GM21529 (cell line): ENCODE measurements at regions not wholly inside any gene's neighbourhood (a gene's known extent, or its start where the extent isn't known, plus 50 kb on each side); places are given as distances from the start of the nearest gene placed in this dataset.

Source experiments
- ATAC-seq: cut with Tn5 transposase; IDR thresholded peaks from one replicate; pipeline ENCODE4 v1.9.1; 2021; ENCODE audit not compliant: unreplicated experiment

DNA sequence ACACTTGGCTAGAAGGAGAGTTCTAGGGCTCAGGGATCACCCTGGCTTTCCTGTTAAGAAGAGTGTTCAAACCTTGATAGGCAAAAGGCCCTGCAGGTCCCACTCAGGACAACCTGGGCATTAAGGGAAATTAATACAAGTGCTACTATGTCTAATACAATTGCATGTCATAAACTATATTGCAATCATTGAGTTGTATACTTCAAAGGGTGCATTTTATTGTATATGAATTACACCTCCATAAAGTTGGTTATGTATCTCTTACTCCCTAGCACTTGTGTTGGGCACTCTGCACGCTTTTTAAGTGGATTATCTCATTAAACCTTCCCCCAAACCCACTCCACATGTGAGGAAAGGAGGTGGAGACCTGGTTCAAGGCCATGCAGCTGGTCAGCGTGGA, 172.1 kb upstream of the GLI2 start:
- ATAC-seq, result no peak

DNA sequence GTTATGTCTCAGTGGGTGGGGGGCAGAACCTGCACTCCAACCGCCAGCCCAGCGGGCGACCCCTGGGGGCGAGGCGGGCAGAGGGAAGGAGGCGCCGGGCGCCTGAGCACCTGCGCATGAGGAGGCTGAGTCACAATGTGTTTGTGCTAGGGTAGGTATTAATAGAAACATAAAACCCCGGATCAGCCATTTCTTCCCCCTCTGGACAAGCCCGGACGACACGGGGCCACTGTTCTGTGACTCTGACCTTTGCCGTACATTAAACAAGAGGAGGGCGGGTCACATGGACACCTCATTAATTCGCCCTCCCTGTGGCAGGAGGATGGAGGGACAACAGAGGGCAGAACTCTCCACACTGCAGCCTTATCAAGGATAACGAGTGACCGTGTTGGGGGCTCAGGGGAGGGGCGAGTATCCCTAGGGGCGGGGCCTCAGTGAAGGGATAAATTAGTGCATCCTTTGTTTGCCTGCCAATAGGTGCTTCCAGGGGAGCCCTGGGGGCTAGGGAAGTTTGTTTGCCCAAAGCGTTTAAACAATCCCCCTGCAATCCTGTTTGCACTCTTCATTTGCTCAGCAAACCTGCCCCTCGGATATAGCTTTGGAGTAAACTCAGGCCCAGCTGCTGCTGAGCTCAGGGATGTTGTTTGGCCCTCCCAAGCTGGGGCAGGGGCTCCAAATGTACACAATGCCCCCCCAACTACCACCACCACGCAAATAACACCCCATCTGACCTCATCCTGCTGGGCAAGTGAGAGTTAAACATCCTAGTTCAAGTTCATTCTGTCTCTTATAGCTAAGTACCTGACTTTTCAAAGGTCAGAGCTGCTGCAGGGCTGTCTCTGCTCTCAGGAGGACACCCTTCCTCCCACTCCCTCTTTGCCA, 171.2 kb upstream of the GLI2 start:
- no peak for ATAC-seq

DNA sequence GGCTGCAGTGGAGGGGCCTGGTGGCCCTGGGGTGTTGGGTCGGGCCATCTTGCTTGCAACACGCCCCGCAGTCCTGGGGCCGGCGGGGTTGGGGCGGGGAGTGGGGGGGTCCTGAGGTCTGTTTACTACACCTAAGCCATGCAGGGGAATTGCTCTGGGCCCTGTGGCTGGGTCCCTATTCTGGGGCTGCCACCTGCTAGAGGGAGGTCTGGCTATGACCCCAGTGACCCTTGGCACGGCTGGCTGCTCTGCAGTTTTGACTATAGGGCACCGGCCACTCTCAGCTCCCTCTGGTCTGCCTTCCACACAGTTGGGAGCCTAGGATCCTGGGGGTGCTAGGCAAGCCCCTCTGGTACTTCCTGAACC, 170.6 kb upstream of the GLI2 start:
- no peak for ATAC-seq

DNA sequence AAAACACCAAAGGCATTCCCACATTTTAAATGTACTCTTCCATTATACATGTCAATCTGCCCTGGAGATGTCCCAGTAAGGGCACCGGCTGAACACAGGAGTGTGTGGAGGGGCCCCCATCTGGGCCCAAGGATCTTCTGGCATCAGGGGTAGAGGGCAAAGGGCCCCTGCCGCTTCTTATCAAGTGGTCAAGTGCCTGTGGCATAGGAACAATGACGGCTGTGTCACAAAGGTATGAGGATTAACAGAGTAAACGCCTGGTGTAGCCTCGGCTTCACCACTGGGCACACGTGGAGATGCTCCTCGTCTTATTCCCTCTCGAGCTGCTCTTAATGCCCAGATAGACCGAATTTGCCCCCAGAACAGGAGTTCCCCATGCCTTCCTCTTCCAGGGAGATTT, 169.7 kb upstream of the GLI2 start:
- no peak for ATAC-seq

DNA sequence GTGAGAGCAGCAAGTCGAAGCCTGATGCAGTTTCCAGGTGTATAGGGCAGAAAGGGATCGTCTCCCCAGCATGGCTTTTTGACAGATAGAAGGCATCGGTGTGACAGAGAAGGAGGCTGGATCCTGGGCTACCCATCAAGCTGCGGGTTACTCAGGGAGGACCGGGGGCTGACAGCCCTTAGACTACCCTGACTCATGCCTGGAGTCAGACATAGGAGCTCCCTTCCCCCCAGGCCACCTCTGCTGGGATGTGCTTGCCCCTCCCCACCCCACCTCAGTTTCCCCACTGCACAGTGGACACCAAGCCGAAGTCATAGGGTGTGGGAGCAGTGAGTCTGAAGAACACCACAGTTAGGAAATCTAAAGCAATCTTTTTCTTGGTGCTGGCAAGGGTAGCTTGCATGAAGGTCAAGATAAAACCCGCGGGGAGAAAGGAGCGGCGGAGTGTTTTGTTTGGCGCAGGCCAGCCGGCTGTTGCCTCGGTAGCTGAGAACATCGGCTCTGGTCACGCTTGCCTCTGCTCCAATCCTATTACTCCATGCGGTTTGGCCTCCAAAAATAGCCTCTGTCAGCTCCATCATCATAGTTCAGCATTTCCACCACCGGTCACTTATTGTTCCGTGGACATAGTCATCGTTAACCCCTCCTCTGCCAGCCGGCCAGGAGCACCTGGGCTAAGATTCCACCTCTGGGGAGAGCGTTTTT, 169.2 kb upstream of the GLI2 start:
- ATAC-seq, result no peak

DNA sequence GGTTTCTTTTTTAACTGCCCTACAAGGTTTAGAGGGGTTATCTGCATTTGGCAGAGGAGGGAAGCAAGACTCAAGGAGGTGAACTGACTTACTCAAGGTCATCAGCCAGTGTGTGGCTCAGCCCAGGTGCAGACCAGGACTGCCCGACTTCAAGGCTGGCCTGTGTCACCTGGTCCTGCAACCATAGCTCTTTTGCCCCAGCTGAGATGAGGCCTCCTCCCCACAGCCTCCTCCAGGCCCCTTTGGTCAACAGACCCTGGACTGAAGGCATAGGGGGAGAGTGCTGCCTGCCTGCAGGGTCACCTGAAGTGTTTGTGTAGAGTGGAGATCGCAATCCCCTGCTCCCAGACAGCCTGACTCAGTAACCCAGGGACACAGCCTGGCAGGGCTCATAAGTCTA, 168.5 kb upstream of the GLI2 start:
- no peak for ATAC-seq

DNA sequence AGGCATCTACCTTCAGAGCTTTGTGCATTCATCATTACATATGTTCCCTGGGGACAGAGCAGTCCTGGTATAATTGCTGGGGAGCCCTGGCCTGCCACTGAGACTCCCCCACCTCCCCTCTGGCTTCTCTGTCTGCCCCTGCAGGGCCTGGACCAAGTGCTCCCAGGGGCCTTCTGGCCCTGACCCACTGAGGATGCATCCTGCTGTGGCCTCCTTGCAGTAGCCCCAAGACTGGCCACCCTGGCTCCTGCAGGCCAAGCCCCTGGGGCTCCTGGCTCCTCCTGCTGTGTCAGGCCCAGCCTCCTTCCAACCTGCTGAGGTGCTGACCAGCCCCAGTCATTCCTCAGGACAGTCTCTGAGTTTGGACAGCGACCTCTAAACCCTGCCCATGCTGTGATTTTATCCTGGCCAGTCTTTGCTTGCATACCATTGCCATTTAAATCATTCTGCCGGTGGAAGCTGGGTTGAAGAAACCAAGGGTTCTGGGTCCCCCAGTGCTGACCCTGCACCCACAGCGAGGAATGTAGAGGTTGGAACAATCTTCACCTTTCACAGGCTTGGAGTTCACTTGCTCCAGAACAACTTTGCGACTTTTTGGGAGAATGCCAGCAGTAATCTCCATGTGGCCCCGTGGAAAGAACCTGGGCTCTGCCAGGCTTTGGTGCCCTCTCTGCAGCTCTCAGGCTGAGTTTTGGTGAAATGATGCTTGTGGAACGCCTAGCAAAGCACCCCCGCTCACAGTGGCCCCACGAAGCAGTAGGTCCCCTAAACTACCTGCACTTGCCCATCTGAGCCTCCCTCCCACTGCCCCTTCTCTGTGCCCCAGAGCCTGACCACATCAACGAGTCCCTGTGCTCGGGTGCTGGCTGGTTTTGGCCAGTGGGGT, 167.3 kb upstream of the GLI2 start:
- no peak for ATAC-seq

DNA sequence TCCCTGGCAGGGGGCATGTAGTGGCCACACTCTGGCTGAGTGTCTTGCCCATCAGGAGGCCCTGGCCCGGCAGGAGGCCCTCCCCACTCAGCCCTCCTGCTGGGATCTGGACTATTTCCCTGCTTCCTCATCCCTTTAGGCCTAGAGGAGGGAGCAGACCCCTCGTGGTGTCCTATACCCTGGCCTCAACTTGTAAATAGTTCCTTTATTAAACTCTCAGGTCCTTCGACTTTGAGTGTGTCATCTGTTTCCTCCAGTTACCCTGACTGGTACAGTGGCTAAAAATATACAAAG, 166.7 kb upstream of the GLI2 start:
- no peak for ATAC-seq

DNA sequence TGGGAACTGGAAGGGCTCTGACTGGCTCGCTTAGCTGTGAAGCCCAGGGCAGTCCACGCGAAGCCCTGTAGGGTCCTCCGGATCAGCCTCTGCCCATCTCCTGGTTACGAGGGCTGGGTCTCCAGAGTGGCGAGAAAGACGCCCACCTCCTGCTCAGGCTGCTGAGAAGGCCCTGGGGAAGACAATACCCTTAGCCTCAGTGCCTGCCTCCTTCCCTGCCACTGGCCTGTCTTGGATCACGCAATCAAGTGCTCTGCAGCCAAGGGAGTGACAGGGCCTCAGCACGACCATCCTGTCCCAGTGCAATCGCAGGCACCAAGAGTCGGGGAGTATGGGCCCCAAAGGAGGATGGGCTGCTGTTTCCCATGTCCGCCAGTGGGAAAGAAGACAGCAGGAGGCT, 165.7 kb upstream of the GLI2 start:
- no peak for ATAC-seq

DNA sequence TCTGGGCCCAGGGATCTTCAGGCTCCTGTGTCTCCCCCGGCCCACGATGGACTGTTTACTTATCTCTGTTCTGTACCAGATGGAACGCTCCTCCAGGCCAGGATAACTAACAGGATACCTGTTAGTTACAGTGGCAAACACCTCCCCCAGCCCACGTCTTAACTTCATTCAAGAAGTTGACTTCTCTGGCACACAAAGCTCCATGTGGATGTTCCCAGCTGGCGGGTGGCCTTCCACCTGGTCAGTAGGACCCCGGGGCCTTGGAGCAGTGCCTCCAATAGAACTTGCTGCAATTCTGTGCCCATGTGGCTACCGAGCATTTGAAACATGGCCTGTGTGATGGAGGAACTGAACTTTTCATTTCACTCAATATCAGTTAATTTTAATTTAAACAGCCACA, 165.1 kb upstream of the GLI2 start:
- no peak for ATAC-seq

DNA sequence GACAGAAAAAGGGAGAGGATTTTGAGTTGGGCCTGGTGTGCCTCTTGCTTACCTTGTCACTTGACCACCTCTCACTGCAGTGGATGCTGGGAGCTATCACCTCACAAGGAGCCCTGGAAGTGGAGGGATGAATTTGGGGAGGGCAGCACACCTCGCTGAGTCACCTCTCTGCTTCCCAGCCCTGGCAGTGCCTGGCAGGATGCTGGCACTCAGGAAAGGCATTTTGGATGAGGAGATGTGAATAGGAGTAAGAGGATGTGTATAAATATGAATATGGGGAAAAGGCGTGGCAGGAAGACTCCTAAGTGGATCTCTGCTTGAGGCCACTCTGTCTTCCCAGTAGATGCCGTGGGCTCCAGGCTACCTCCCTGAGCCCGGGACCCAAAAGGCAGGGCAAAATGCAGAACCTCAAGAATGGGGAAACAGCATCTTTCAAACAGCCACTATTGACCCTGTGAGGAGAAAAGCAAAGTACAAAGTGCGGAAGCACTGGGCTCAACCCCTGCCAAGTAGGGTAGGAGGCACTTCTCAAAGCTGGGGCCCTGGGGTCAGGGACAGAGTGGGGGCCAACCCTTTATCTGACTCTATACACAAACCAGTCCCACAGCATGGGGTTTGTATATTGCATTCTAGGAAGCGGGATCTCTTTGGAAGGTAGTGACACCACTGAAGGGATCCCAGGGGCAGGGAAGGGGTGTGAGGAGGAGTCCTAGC, 164.5 kb upstream of the GLI2 start:
- no peak for ATAC-seq

DNA sequence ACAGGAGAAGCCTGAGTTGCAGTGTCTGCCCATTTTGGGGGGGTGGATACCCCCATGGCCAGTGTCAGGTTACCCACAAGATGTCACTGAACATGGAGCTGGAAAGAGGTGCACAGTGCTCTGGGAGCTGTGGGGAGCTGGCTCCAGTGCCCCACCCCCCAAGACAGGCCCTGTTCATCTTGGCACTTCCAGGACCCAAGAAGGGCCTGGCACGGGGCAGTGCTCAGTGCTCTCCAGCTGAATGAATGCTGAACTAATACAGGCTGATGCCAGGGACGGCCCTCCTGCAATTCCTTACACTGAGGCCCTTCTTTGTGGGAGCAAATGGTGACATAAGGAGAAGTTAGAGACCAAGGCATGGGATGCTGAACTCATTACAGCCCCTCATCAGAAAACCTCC, 163.4 kb upstream of the GLI2 start:
- ATAC-seq, result no peak

DNA sequence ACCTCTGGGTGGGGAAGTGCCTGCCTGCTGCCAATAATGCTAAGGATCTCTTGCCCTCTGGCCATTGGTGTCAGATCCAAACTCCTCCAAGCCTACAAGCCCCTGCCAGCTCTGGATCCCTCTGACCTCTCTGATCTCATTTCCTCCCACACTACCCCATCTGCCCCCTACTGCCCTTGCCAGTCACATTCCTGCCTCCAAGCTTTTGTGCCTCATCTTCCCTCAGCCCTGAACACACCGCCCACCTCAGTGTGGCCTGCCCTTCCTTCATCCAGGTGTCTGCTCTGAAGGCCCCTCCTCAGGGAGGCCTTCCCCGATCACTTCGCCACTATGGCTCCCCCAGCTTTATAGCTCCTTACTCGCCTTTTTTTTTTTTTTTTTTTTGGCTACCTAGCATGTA, 161.0 kb upstream of the GLI2 start:
- no peak for ATAC-seq

DNA sequence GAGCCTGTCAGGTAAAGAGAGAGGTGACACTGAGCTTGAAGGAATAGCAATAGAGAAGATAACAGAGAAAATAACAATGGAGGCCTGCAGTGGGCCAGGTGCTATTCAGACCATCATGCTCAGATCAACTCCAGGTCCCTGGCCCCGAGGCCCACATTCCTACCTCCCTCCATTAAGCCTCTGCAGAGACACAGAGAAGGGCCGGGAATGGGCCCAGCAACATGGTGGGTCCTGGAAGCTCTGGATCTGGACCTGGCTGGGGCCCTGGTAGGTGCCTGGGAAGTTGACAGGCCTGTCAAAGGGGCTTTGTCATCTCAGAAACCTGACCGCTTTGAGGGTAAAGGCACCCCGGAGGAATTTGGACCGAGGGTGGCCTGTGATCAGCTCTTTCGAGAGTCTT, 159.7 kb upstream of the GLI2 start:
- ATAC-seq, result no peak

DNA sequence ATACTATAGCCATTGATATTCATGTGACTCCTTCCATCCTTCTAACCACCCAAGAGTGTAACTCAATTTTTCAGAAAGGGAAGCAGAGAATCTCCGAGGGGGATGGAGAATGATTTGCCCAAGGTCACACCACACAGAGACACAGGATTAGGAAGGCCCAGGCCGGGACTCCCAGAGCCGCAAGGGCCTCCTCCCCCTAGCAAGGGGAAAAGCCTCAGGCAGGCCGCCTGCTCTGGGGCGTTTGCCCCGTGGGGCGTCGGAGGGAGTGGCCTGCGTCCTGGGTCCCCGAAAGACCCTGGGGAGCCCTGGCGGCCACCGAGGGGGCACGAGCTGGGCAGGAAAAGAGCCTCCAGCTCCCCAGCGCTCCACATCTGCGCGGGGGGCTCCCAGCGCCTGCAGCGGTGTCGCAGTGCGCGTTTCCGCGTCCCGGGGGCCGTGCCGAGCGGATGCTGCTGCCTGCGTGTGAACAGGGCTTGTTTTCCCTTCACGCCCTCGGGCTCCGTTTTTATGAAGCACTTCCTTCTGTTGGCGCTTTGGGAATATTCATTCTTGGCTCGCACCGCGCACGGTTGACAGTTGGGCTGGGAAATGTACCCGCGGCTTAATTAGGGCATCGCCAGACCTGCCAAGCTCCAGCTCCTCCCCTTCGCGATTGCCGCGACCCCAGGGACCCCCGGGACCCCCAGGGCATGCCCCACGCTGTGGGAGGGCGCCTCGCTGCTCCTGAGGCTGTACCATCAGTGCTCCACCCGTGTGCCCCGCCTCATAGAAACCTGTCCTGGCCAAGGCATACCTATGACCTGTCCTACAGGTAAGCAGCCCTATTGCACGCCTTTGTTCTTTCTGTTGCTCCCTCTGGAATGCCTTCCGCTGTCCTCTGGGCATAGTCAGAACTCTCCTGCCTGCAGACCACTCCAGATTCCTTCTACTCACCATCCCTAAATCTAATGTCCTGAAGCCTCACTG, 158.9 kb upstream of the GLI2 start:
- no peak for ATAC-seq

DNA sequence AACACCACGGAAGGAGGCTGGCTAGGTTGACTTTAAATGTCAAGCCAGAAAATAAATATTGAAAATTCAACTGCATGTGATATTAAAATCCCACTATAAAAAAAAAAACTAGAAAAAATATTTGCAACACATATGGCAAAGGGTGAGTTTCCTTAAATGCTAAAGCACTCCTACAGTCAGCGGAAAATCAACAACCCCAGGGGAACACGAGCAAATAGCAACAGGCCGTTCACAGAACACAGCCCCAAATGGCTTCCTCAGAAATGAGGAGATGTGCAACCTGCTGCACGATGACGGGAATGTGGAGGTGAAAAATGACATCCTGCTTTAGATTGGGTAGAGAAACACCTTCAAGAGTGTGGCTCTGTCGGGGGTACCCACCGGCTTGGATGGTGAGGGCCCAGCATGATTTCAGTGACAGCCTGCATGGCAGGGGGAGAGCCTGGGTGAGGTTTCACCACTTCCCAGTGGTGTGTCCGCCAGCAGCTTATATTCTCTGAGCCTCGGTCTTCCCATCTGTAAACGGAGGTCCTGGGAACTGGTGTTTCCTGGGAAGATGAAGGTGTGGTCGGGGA, 157.9 kb upstream of the GLI2 start:
- ATAC-seq, result no peak

DNA sequence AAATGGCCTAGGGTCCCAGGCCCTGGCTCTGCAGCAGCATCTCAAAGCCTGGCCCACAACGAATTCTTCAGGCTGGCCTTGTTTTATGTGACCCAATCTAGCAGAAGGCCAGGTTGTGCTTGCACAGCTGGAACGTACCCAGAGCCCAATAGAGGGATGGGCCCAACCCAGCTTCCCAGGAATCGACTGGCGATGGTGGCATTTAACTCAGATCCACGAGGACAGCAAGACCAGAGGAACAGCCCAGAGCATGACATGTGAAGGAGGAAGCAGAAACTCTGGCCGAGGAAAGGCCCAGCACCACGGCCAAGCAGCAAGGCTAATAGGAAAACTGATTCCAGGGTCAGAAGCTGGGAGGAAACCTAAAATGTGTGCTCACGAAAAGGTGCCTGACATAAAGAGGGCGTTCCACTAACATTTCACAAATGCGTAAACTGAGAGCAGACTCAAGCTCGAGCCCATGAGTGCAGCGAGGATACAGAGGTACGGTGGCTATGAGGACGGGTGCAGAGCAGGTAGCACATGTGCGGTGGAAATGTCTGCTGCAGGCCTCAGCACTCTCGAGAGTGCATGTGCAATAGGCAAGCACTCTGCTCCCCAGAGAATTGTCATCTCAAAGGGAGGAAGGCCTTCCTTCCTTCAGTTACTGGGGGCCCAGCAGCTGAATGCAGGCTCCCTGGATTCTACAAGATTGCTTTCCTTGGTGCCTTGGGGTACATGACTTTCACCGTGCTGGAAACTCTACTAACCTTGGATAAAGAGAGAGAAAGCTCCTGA, 156.9 kb upstream of the GLI2 start:
- no peak for ATAC-seq

DNA sequence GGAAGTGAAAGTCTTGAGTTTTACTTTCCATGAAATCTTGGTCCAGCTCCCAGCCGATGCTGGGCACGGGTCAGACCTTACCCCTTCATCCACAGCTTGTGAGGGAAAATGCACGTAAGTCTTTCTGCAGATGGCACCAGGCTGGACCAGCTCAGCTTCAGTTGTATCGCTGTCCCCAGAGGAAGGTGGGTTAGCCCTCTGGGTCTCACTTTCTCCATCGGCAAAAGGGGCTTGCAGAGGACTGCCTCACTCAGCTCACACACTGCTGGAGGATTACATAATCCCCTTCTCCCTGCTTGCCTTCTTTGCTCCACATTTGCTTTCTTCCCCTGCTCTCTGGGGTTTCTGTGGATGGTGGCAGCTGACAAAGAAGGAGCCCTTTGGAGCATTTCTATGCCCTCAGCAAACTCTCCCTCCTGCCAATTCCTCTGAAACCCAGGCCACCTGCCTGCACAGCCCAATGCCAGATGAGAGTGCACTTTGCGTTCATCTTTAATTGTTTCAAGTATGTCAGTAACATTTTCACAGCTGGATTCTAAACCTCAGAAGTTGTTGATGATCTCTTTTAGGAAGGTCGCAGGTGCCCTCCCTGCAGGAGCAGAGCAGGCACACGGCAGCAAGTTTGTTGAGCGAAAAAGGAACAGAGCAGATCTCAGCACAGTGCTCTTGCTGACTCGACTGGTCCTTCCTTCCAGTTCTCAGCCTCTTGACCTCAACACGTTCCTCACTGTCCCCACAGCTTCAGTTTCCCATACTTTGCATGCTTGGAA, 155.6 kb upstream of the GLI2 start:
- no peak for ATAC-seq
